GM12872 (cell line): ENCODE measurements at regions not wholly inside any gene's neighbourhood (a gene's known extent, or its start where the extent isn't known, plus 50 kb on each side); places are given as distances from the start of the nearest gene placed in this dataset.

Experiments used
- TF ChIP-seq, protein P1 (sequence below): IDR thresholded peaks from 3 replicates; pipeline ENCODE4 v1.5.1; 2011; ENCODE audit warnings: low read depth, mild to moderate bottlenecking, low read length, moderate library complexity; ENCODE audit not compliant: insufficient read depth

DNA sequence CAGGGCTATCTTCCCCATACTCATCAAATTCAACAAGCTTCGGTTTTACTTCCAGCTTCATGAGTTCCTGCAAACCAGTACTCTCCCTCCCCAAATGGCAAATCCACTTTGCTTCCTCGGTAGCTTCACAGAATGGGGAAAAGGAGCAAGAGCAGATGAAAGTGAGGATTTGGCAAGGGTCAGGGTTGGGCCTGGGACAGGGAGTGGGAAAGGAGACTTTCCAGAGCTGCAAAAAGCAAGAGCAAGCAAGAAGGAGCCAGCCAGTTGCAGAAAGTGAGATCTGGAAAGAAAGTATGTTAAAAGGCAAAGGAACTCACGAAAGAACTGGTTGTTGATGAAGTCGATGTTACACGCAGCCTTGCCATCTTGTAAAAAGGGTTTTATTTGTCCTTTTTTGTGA lies 522.8 kb upstream of the TBX3 start:
- TF ChIP-seq, protein P1, sequence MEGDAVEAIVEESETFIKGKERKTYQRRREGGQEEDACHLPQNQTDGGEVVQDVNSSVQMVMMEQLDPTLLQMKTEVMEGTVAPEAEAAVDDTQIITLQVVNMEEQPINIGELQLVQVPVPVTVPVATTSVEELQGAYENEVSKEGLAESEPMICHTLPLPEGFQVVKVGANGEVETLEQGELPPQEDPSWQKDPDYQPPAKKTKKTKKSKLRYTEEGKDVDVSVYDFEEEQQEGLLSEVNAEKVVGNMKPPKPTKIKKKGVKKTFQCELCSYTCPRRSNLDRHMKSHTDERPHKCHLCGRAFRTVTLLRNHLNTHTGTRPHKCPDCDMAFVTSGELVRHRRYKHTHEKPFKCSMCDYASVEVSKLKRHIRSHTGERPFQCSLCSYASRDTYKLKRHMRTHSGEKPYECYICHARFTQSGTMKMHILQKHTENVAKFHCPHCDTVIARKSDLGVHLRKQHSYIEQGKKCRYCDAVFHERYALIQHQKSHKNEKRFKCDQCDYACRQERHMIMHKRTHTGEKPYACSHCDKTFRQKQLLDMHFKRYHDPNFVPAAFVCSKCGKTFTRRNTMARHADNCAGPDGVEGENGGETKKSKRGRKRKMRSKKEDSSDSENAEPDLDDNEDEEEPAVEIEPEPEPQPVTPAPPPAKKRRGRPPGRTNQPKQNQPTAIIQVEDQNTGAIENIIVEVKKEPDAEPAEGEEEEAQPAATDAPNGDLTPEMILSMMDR = no peak

DNA sequence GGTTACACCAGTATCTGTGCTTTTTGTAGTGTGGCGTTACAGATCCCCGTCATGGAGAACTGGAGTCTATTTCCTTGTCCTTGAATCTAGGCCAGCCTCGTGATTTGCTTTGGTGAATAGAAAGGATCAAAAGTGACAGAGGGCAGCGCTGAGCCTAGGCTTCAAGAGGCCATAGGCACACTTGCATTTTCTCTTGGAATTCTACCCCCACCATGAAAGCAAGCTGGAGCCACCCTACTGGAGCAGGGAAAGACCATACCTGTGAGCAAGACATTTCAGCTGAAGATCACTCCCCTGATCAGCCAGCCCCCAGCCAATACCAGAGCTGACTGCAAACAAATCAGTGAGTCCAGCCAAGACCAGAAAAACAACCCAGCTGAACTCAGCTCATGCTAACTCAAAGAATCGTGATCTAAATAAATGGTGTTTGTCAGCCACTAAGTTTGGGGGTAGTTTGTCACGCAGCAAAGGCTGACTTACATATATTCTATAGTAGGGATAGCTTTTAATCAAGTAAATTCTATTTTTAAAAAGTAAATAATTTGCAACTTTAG lies 521.9 kb upstream of the TBX3 start:
- TF ChIP-seq, protein P1 = no peak

DNA sequence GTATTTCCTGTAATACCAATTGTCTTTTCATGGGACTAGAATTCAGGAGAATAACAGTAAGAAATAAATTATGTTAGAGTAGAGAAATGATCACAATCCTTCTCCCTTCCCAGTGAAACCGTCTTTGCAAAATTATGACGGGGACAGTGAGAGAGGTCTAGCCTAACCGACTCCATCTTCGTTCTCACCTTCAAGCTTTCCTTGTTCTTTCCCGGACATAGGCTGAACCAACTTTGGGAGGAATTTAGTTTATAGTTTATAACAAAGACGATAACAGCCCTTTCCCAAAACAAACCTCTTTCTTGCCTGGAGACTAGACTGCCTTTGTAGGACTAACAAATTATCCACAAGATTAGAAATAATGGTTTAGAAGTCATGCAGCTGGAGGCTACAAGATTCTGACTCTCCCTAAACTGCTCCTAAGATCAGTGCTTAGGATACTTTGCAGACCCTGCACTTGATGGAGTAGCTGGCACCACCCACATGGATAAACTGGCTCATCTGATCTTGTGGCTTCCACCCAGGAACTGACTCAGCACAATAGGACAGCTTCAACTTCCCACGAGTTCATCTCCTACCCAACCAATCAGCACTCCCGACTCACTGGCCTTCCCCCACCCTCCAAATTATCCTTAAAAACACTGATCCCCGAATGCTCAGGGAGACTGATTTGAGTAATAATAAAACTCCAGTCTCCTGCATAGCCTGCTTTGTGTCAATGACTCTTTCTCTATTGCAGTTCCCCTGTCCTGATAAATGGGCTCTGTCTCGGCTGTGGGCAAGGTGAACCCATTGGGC lies 521.2 kb upstream of the TBX3 start:
- TF ChIP-seq, protein P1 = no peak

DNA sequence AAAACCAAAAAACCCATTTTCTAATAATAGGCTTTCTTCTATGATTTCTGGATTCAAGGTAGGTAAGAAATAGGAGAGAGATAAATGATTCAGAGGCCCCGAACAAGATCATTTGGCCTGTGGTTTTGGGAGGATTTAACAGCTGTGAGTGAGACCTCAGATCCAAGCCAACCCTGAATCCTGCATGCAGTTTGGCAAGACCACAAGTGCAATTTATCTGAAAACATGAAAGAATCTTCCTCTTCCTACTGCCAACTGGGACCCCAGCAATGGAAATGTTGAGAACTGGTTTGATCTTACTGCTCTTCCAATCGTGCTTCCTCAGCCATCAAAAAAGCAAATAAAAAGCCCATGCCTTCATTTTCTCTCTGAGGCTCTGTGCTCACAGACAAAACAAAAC lies 519.7 kb upstream of the TBX3 start:
- TF ChIP-seq, protein P1 = no peak

DNA sequence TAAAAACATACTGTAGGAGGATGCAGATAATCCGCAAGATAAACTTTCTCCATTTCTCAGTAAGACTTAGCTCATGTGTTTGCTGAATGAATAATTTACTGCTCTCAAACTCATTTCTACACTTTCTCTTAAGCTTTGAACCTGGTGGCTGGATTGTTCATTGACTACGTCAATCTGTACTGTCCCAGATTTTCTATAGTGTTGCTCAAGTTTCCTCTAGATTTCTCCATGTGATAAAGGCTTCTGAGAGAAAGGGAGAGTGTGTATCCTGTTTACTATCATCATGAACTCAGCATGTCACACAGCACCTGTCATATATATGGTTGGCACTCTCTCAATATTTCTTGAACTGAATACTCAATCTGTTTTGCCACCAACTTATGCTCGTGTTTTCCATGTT lies 518.0 kb upstream of the TBX3 start:
- TF ChIP-seq, protein P1 = no peak

DNA sequence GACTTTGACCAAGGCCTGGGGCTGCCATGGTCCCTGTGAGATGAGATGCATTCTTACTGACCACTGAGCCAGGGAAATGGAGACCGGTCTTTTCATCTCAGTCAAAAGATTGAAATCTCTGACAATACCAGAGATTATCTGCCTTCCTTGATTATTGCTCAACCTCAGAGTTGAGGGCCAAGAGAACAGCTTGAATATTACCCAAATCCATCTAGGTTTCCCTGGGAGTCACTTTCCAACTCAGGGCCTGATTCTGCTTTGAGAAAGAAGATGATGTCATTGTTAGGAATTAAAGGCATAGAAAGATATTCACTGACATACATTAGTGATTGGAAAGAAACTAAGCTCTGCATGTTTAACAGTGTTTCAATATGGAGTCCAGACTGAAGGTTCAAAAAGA lies 515.9 kb upstream of the TBX3 start:
- TF ChIP-seq, protein P1 = no peak

DNA sequence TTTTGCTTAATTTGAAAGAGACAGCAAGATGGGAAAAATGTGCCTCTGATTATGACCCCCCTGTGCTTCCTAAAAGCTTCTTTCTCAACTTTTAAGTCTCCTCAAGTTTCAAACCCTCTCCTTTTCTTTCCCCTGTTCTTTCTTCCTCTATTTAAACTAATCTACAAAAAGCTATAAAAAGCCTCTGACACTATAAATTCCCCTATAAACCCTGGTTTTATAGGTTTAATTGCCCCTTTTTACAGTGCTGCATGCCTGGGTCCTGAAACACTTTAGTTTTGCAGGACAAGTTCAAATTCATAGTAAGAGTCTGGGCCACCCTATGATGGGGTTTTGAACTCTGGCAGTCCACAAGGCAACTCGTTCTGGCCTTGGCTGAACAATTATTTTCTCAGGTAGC lies 510.9 kb upstream of the TBX3 start:
- TF ChIP-seq, protein P1 = no peak
